ENCODE measurements at regions not wholly inside any gene's neighbourhood (a gene's known extent, or its start where the extent isn't known, plus 50 kb on each side); places are given as distances from the start of the nearest gene placed in this dataset.
"Not testable (repeated sequence)": the region's sequence is repeated elsewhere in the genome, so short reads cannot be mapped to it uniquely, and the experiment has no call there.

GRCh38 chr6:85192186-85192585 is 257.7 kb upstream of the NT5E start:
- DNase-seq (ENCODE audit: low read depth) = no peak

GRCh38 chr6:85191656-85192055 is 258.2 kb upstream of the NT5E start:
- DNase-seq (ENCODE audit: low read depth) = no peak

- DNase-seq (ENCODE audit: low read depth) = no peak
These were observed 263.2 kb upstream of the NT5E start for GRCh38 chr6:85186546-85187175.

- no peak for DNase-seq (ENCODE audit: low read depth)
These were observed 263.9 kb upstream of the NT5E start for GRCh38 chr6:85185977-85186376.

GRCh38 chr6:85183841-85184240 is 266.0 kb upstream of the NT5E start:
- DNase-seq (ENCODE audit: low read depth) = no peak

- no peak for DNase-seq (ENCODE audit: low read depth)
These were observed 277.2 kb upstream of the NT5E start for GRCh38 chr6:85172705-85173104.

GRCh38 chr6:85172161-85172560 is 277.7 kb upstream of the NT5E start:
- DNase-seq (ENCODE audit: low read depth) = no peak

- DNase-seq (ENCODE audit: low read depth) = no peak
These were observed 280.7 kb upstream of the NT5E start for GRCh38 chr6:85169189-85169588.

- no peak for DNase-seq (ENCODE audit: low read depth)
These were observed 281.7 kb upstream of the NT5E start for GRCh38 chr6:85168146-85168545.

- no peak for DNase-seq (ENCODE audit: low read depth)
These were observed 283.7 kb upstream of the NT5E start for GRCh38 chr6:85166114-85166741.

GRCh38 chr6:85163156-85164080 is 286.5 kb upstream of the NT5E start:
- DNase-seq (ENCODE audit: low read depth) = no peak

GRCh38 chr6:85157311-85157710 is 292.6 kb upstream of the NT5E start:
- DNase-seq (ENCODE audit: low read depth) = no peak

- no peak for DNase-seq (ENCODE audit: low read depth)
These were observed 306.2 kb upstream of the NT5E start for GRCh38 chr6:85143676-85144075.

- DNase-seq (ENCODE audit: low read depth) = no peak
These were observed 312.0 kb upstream of the NT5E start for GRCh38 chr6:85137865-85138264.

GRCh38 chr6:85136310-85136709 is 313.6 kb upstream of the NT5E start:
- DNase-seq (ENCODE audit: low read depth) = no peak

- DNase-seq (ENCODE audit: low read depth) = no peak
These were observed 314.3 kb upstream of the NT5E start for GRCh38 chr6:85135376-85136094.

GRCh38 chr6:85134172-85134571 is 315.7 kb upstream of the NT5E start:
- no peak for DNase-seq (ENCODE audit: low read depth)

GRCh38 chr6:85132091-85132490 is 317.8 kb upstream of the NT5E start:
- DNase-seq (ENCODE audit: low read depth) = no peak

GRCh38 chr6:85130743-85131142 is 319.1 kb upstream of the NT5E start:
- DNase-seq (ENCODE audit: low read depth) = no peak

- no peak for DNase-seq (ENCODE audit: low read depth)
These were observed 320.0 kb upstream of the NT5E start for GRCh38 chr6:85129881-85130280.

- DNase-seq (ENCODE audit: low read depth) = no peak
These were observed 321.1 kb upstream of the NT5E start for GRCh38 chr6:85128781-85129180.

- not testable (repeated sequence) for DNase-seq (ENCODE audit: low read depth)
These were observed 321.6 kb upstream of the NT5E start for GRCh38 chr6:85128256-85128655.
